A673 (cell line): ENCODE measurements at regions not wholly inside any gene's neighbourhood (a gene's known extent, or its start where the extent isn't known, plus 50 kb on each side); places are given as distances from the start of the nearest gene placed in this dataset.

Experiments
- BruUV-seq: library from RNA; stranded (reverse); fragments of 400-500 nt; replicated peaks from 2 replicates; lab custom pipeline; 2021; lab: Mats Ljungman, UMichigan
- CTCF ChIA-PET: fragments of 300-600 bp; sonication (Branson Sonifier 250); formaldehyde crosslinking; loops from one replicate; lab custom pipeline; 2022; ENCODE audit warnings: antibody characterized with exemption; lab: Charles Lee
- POLR2A ChIA-PET: fragments of 300-600 bp; sonication (Branson Sonifier 250); formaldehyde crosslinking; loops from one replicate; lab custom pipeline; 2022; ENCODE audit warnings: antibody characterized with exemption; ENCODE audit not compliant: low non-redundant PET; lab: Charles Lee
- DNase-seq: peaks from one replicate; pipeline ENCODE4 v3.0.0-alpha.2; 2015; ENCODE audit warnings: low spot score
- H3K27ac ChIP-seq: fragments of 200-600 bp; sonication (generic); 2 replicates; pipeline ENCODE4 v1.5.1; 2016; ENCODE audit warnings: mixed run types, low read depth, mild to moderate bottlenecking, mixed read lengths, antibody characterized with exemption, low read length; ENCODE audit not compliant: poor library complexity, severe bottlenecking
- H3K27me3 ChIP-seq: fragments of 200-600 bp; sonication (generic); replicated peaks from 2 replicates; pipeline ENCODE4 v1.6.1; 2017; ENCODE audit warnings: mixed run types, low read depth, mild to moderate bottlenecking, mixed read lengths, antibody characterized with exemption, low read length; ENCODE audit not compliant: insufficient read depth, poor library complexity
- H3K36me3 ChIP-seq: fragments of 200-600 bp; sonication (generic); 2 replicates; pipeline ENCODE4 v1.6.1; 2016; ENCODE audit warnings: mixed run types, mild to moderate bottlenecking, mixed read lengths, antibody characterized with exemption, low read length; ENCODE audit not compliant: insufficient read depth, poor library complexity, severe bottlenecking
- H3K4me1 ChIP-seq: fragments of 200-600 bp; sonication (generic); 2 replicates; pipeline ENCODE4 v1.6.1; 2017; ENCODE audit warnings: mixed run types, mild to moderate bottlenecking, mixed read lengths, antibody characterized with exemption, low read length; ENCODE audit not compliant: insufficient read depth, poor library complexity, severe bottlenecking
- H3K4me3 ChIP-seq: fragments of 200-600 bp; sonication (generic); 2 replicates; pipeline ENCODE4 v1.5.1; 2016; ENCODE audit warnings: low read depth, mixed run types, mild to moderate bottlenecking, mixed read lengths, low read length; ENCODE audit not compliant: poor library complexity, severe bottlenecking
- H3K9me3 ChIP-seq: fragments of 200-600 bp; sonication (generic); 2 replicates; pipeline ENCODE4 v1.6.1; 2016; ENCODE audit warnings: mixed run types, low read depth, mild to moderate bottlenecking, mixed read lengths, antibody characterized with exemption, low read length; ENCODE audit not compliant: poor library complexity, severe bottlenecking
- CTCF ChIP-seq: fragments of 300-800, 200-600 bp; sonication (generic); conservative IDR thresholded peaks from 2 replicates; pipeline ENCODE4 v1.5.1; 2017; ENCODE audit warnings: low read depth, mild to moderate bottlenecking, antibody characterized with exemption, low read length, moderate library complexity, mixed read lengths
- EZH2 ChIP-seq: fragments of 200-600 bp; sonication (generic); IDR thresholded peaks from 2 replicates; pipeline ENCODE4 v1.6.1; 2017; ENCODE audit warnings: borderline replicate concordance, low read depth, mild to moderate bottlenecking, mixed read lengths, antibody characterized with exemption, low read length; ENCODE audit not compliant: poor library complexity, severe bottlenecking
- intact Hi-C: fragments of 100-400 bp; cut with micrococcal nuclease; formaldehyde crosslinking; loops from one replicate; pipeline ENCODE4 v1.10.0; 2022; ENCODE audit not compliant: unreplicated experiment

DNA sequence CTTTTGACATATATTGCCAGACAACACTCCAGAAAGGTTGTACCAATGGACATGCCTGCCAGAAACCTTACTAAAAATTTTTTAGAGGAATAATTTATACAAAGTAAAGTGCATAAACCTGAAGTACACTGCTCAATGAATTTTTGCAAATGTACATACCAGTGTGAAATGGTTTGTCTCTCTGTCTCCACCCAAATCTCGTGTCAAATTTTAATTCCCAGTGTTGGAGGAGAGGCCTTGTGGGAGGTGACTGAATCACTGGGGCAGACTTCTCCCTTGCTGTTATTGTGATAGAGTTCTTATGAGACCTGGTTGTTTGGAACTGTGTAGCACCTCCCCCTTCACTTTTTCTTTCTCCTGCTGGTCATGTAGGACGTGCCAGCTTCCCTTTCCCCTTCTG is 168.8 kb downstream of the RWDD3 start:
- Histone ChIP-seq H3K27ac (no peak overlapping the region), H3K4me3 (no peak overlapping the region), H3K9me3 (no peaks in the 10 kb centered on the region), H3K27me3 (peaks cover 27% of the 10 kb centered on the region), H3K4me1 (peaks cover 6% of the 10 kb centered on the region), H3K36me3 (no peaks in the 10 kb centered on the region)
- DNase-seq, result no peak
- ChIA-PET CTCF (no interaction called here), POLR2A (no interaction called here)
- no TSS peak for BruUV-seq
- TF ChIP-seq EZH2 (no peak), CTCF (no peak)
- intact Hi-C loops, result no loop called here

DNA sequence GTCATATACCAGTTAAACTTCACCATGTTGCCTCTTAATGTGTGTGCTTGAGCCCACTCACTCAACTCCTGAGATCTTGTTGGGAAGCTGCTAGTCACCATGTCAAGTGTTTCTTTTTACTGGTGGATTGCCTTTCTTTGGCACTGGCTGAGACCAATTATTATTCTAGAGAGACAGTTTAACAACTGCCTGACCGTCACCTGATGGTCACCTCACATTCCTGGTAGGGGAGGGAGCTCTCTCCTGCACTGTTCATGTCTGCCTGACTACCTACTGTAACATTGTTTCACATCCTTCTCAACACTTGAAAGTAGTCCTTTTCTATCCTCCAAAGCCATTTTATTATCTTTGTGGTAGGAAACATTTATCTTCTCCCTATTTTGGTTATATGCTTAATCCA is 172.3 kb downstream of the RWDD3 start:
- no TSS peak for BruUV-seq
- POLR2A ChIA-PET, result no interaction called here
- H3K36me3 ChIP-seq, result no peaks in the 10 kb centered on the region
- CTCF ChIA-PET, result no interaction called here
- H3K4me1 ChIP-seq, result peaks cover 7% of the 10 kb centered on the region
- H3K4me3 ChIP-seq, result no peak overlapping the region
- no peaks in the 10 kb centered on the region for H3K9me3 ChIP-seq
- TF ChIP-seq CTCF, result no peak
- TF ChIP-seq EZH2, result no peak
- DNase-seq, result no peak
- peaks cover 50% of the 10 kb centered on the region for H3K27me3 ChIP-seq
- no peak overlapping the region for H3K27ac ChIP-seq
- intact Hi-C loops, result no loop called here

DNA sequence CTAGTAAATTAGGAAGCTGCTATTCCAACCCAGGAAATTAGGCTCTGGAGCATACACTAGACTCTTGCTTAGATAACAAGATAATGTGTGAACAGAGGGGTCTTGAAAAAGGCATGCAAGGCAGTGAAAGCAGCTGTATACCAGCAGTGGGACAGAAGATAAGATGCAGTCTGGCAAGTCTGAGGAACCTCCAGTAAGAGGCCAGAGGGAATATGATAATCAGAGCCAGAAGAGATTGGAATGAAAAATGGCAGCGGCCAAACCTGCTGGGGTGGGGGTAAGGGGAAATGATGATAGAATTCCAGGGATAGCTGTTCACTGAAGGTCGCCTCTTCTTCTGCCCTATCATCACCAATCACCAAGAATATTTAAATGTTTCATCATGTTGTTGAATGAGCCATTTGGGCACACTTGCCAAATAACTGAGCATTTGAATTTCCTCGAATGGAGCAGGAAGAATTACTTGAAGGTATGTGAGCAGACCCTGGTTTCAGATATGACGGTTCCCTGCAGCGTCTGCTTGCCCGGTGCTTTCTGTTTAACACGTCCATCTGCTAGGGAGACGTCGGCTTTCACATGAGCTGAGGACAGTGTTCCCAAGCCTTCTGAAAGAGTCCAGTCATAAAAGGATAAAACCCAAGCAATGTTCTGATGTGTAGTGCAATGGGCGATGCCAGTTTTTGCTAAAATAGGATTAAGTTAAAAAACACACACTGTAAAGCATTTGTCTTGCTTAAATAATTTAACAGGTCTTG is 173.3 kb downstream of the RWDD3 start:
- TF ChIP-seq CTCF (no peak), EZH2 (no peak)
- H3K27me3 ChIP-seq, result peaks cover 59% of the 10 kb centered on the region
- H3K27ac ChIP-seq, result no peak overlapping the region
- no peaks in the 10 kb centered on the region for H3K9me3 ChIP-seq
- H3K4me3 ChIP-seq, result no peak overlapping the region
- no peaks in the 10 kb centered on the region for H3K36me3 ChIP-seq
- POLR2A ChIA-PET, result no interaction called here
- no TSS peak for BruUV-seq
- intact Hi-C loops, result no loop called here
- CTCF ChIA-PET, result no interaction called here
- DNase-seq, result no peak
- H3K4me1 ChIP-seq, result peaks cover 7% of the 10 kb centered on the region
